Upper lobe of left lung (tissue), 6 donors: ENCODE measurements at regions not wholly inside any gene's neighbourhood (a gene's known extent, or its start where the extent isn't known, plus 50 kb on each side); places are given as distances from the start of the nearest gene placed in this dataset.

ENCODE experiments used
- ATAC-seq, 2 donors: fragments of 200-7000 bp; cut with Tn5 transposase; one replicate each; pipeline ENCODE4 v1.9.1; 2022; ENCODE audit warnings: mild to moderate bottlenecking in 2 of 2, moderate library complexity in 2 of 2; ENCODE audit not compliant: low FRiP score in 2 of 2
- DNase-seq, 2 donors: peaks; one replicate each; pipeline ENCODE4 v3.0.0-alpha.2; 2019 to 2020
- H3K27ac ChIP-seq, 4 donors: fragments of 200-600 bp; sonication (generic); one replicate each; pipeline ENCODE4 v1.5.1; 2016 to 2019
- H3K27me3 ChIP-seq, 4 donors: fragments of 200-600 bp; sonication (generic); one replicate each; pipeline ENCODE4 v1.5.1; 2017 to 2019
- H3K36me3 ChIP-seq, 4 donors: fragments of 200-600 bp; sonication (generic); one replicate each; pipeline ENCODE4 v1.5.1; 2016 to 2019
- H3K4me1 ChIP-seq, 4 donors: fragments of 200-600 bp; sonication (generic); one replicate each; pipeline ENCODE4 v1.5.1; 2018 to 2019
- H3K4me3 ChIP-seq, 4 donors: fragments of 200-600 bp; sonication (generic); one replicate each; pipeline ENCODE4 v1.5.1; 2017 to 2019; ENCODE audit warnings: mild to moderate bottlenecking in 2 of 4, moderate library complexity in 1 of 4
- H3K9me3 ChIP-seq, 4 donors: fragments of 200-600 bp; sonication (generic); one replicate each; pipeline ENCODE4 v1.5.1; 2018 to 2019
- EP300 ChIP-seq, 4 donors: sonication (generic); formaldehyde crosslinking; IDR thresholded peaks; one replicate each; pipeline ENCODE4 v1.5.1; 2017; ENCODE audit warnings: antibody characterized with exemption in 4 of 4, control low read depth in 2 of 4
- POLR2A ChIP-seq, 4 donors: fragments of 450-650 bp; IDR thresholded peaks; one replicate each; pipeline ENCODE4 v1.5.1; 2016 to 2017; ENCODE audit warnings: antibody characterized with exemption in 4 of 4, mild to moderate bottlenecking in 2 of 4
- POLR2AphosphoS5 ChIP-seq, 2 donors: sonication (generic); formaldehyde crosslinking; IDR thresholded peaks; one replicate each; pipeline ENCODE4 v1.5.1; 2017; ENCODE audit warnings: antibody characterized with exemption in 2 of 2
- WGBS, 2 donors: methylation state at CpG; one replicate each; pipeline ENCODE4 v1.1.5; 2017 to 2018; 5-methylcytosine and 5-hydroxymethylcytosine counted together
- TF ChIP-seq, protein P1 (sequence below), 6 experiments: fragments of 450-650 bp in 4 of 6; fragments of 200-600 bp in 2 of 6; sonication (generic) in 2 of 6; IDR thresholded peaks; one replicate each; pipeline ENCODE4 v1.5.1; 2016 to 2019; ENCODE audit warnings: antibody characterized with exemption in 6 of 6
- donor health status: DM: no; HTN: no; CAD: no; lungs with moderate emphysema.
- donor health status: DM: no; HTN: yes; CAD: no; lungs with severe emphysema.

DNA sequence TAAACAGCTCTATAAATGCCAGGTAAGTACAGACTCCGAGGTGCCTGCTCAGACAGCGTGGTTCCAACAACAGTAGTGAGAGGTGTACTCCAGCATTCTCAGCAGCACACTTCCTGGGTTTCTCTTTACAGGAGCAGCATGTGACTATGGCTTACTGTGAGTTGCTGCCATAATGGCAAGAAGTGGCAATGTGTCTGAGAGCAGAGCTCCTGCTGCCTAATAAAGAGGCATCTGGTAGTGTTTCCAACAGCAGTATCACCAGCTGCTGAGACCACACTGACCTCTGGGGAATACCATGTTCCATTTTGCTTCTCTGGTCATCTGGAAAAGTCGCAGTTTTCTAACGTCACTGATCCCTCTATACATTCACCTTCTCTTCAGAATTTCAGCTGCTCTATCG, 398.2 kb downstream of the SLCO4C1 start:
- Histone ChIP-seq H3K9me3 (no peaks in the 10 kb centered on the region), H3K36me3 (no peaks in the 10 kb centered on the region), H3K4me3 (no peak overlapping the region), H3K27me3 (no peaks in the 10 kb centered on the region), H3K27ac (no peak overlapping the region), H3K4me1 (no peaks in the 10 kb centered on the region)
- DNase-seq (no peak), ATAC-seq (no peak)
- no peak for TF ChIP-seq EP300 (IDR thresholded peaks at IDR 0.05)
- TF ChIP-seq, protein P1, sequence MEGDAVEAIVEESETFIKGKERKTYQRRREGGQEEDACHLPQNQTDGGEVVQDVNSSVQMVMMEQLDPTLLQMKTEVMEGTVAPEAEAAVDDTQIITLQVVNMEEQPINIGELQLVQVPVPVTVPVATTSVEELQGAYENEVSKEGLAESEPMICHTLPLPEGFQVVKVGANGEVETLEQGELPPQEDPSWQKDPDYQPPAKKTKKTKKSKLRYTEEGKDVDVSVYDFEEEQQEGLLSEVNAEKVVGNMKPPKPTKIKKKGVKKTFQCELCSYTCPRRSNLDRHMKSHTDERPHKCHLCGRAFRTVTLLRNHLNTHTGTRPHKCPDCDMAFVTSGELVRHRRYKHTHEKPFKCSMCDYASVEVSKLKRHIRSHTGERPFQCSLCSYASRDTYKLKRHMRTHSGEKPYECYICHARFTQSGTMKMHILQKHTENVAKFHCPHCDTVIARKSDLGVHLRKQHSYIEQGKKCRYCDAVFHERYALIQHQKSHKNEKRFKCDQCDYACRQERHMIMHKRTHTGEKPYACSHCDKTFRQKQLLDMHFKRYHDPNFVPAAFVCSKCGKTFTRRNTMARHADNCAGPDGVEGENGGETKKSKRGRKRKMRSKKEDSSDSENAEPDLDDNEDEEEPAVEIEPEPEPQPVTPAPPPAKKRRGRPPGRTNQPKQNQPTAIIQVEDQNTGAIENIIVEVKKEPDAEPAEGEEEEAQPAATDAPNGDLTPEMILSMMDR (IDR thresholded peaks at IDR 0.05): no peak
- TF ChIP-seq POLR2A (IDR thresholded peaks at IDR 0.05): no peak
- TF ChIP-seq POLR2AphosphoS5 (IDR thresholded peaks at IDR 0.05): no peak
- 74 to 75% methylated on average over 5 of the region's 5 CpGs for WGBS, 2 donors

- Histone ChIP-seq H3K36me3 (no peaks in the 10 kb centered on the region), H3K4me3 (no peak overlapping the region), H3K4me1 (no peaks in the 10 kb centered on the region), H3K27me3 (no peaks in the 10 kb centered on the region), H3K27ac (no peak overlapping the region), H3K9me3 (no peaks in the 10 kb centered on the region)
- TF ChIP-seq POLR2AphosphoS5 (IDR thresholded peaks at IDR 0.05) (no peak), POLR2A (IDR thresholded peaks at IDR 0.05) (no peak), EP300 (IDR thresholded peaks at IDR 0.05) (no peak)
- TF ChIP-seq, protein P1 (IDR thresholded peaks at IDR 0.05): no peak
- ATAC-seq (no peak), DNase-seq (no peak)
- WGBS, 2 donors: 89 to 97% methylated on average over 1 of the region's 1 CpG
Measured at GRCh38 chr5:101894985-101895384, 401.1 kb downstream of the SLCO4C1 start.

DNA sequence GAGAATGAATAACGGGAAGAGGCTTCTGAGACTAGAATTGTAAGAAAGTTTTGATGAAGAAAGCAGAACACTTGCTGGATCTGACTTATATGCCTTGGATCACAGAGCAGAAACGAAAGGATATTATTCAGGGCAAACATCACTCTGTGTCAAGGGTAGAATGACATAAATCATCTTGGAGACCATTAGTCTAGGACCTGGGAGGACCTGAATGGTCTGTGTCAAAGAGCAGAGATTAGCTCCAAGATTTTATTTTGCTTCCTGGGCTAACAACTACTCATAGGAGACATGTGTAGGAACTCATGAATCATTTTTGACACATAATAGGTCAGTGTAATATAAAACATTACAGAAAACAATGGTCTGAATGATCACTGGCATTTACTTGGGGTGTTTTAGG, 417.9 kb downstream of the SLCO4C1 start:
- TF ChIP-seq, protein P1 (IDR thresholded peaks at IDR 0.05): no peak
- TF ChIP-seq EP300 (IDR thresholded peaks at IDR 0.05) (no peak), POLR2AphosphoS5 (IDR thresholded peaks at IDR 0.05) (no peak), POLR2A (IDR thresholded peaks at IDR 0.05) (no peak)
- no peak overlapping the region for H3K4me3 ChIP-seq
- ATAC-seq (no peak), DNase-seq (no peak)
- 55 to 64% methylated on average over 2 of the region's 2 CpGs for WGBS, 2 donors
- H3K27ac ChIP-seq: no peak overlapping the region
- H3K4me1 ChIP-seq: no peaks in the 10 kb centered on the region
- H3K27me3 ChIP-seq: no peaks in the 10 kb centered on the region
- H3K36me3 ChIP-seq: no peaks in the 10 kb centered on the region
- H3K9me3 ChIP-seq: no peaks in the 10 kb centered on the region

GRCh38 chr5:101877451-101877850, 418.6 kb downstream of the SLCO4C1 start:
- TF ChIP-seq, protein P1 (IDR thresholded peaks at IDR 0.05): no peak
- TF ChIP-seq POLR2A (IDR thresholded peaks at IDR 0.05): no peak
- TF ChIP-seq POLR2AphosphoS5 (IDR thresholded peaks at IDR 0.05): no peak
- no peak for TF ChIP-seq EP300 (IDR thresholded peaks at IDR 0.05)
- ATAC-seq (no peak), DNase-seq (no peak)
- Histone ChIP-seq H3K4me3 (no peak overlapping the region), H3K27ac (no peak overlapping the region), H3K4me1 (no peaks in the 10 kb centered on the region), H3K36me3 (no peaks in the 10 kb centered on the region), H3K9me3 (no peaks in the 10 kb centered on the region), H3K27me3 (no peaks in the 10 kb centered on the region)
- 73 to 97% methylated on average over 1 of the region's 1 CpG for WGBS, 2 donors

DNA sequence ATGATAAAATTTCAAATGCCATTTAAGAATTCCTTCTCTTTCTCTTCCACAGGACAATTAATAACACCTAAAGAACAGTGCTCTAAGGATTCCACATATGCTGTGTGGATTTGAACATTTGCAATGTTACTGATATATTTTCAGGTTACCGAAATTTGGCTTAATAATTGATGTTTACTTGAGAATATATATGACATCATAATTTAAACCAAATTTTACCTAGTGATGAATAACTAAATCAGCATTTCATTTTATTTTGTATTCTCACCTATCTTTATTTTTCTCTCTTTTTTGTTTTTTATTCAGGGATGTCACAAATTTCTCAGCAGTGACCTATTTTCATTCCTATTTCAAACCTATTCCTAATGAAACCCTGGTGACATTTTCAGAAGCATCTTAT, 429.6 kb downstream of the SLCO4C1 start:
- H3K4me3 ChIP-seq: no peak overlapping the region
- DNase-seq (no peak), ATAC-seq (no peak)
- H3K27me3 ChIP-seq: no peaks in the 10 kb centered on the region
- 88 to 96% methylated on average over 1 of the region's 1 CpG for WGBS, 2 donors
- TF ChIP-seq POLR2AphosphoS5 (IDR thresholded peaks at IDR 0.05): no peak
- TF ChIP-seq POLR2A (IDR thresholded peaks at IDR 0.05): no peak
- TF ChIP-seq, protein P1 (IDR thresholded peaks at IDR 0.05): no peak
- TF ChIP-seq EP300 (IDR thresholded peaks at IDR 0.05): no peak
- H3K9me3 ChIP-seq: no peaks in the 10 kb centered on the region
- H3K27ac ChIP-seq: no peak overlapping the region
- H3K4me1 ChIP-seq: no peaks in the 10 kb centered on the region
- H3K36me3 ChIP-seq: no peaks in the 10 kb centered on the region
